Ovary (tissue), 3 donors: ENCODE measurements at regions not wholly inside any gene's neighbourhood (a gene's known extent, or its start where the extent isn't known, plus 50 kb on each side); places are given as distances from the start of the nearest gene placed in this dataset.

Experiments
- CTCF ChIP-seq, 3 donors: fragments of 450-650 bp in 2 of 3; fragments of 200-600 bp in 1 of 3; IDR thresholded peaks; one replicate each; pipeline versions ENCODE4 v1.5.1 to v1.8.0; 2016 to 2022; ENCODE audit warnings: antibody characterized with exemption in 3 of 3, mild to moderate bottlenecking in 1 of 3
- POLR2A ChIP-seq: fragments of 450-650 bp; IDR thresholded peaks from one replicate; pipeline ENCODE4 v1.6.1; 2017; ENCODE audit warnings: antibody characterized with exemption, mild to moderate bottlenecking, moderate library complexity
- donor health status: DM: no; HTN: no; CAD: no.

- TF ChIP-seq CTCF (IDR thresholded peaks at IDR 0.05), result no peak
- TF ChIP-seq POLR2A, result no peak
Measured at GRCh38 chr11:107172996-107173395, 154.7 kb upstream of the GUCY1A2 start.
